ENCODE measurements at regions not wholly inside any gene's neighbourhood (a gene's known extent, or its start where the extent isn't known, plus 50 kb on each side); places are given as distances from the start of the nearest gene placed in this dataset.

DNA sequence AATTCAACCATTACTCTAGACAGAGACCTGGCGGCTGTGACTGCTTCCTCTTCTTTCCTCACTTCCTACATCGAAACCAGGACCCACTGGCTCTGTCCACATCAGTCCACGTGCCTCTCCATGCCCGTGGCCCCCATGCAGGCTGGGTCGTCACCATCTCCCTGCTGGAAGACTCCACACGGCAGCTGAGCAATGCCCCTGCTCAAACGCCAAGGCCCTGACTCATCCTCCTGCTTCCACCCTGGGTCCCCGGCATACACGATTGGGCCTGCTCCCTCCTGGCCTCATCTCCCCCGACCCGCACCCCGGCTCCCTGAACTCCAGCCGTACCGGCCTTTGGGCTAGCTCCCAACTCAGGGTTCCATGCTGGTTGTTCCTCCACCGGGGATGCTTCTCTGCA, 67.2 kb upstream of the IER5L start:
- no peak for TF ChIP-seq YY1 (IDR thresholded peaks at IDR 0.05; ENCODE audit: insufficient read depth, insufficient read length)
- no peak for TF ChIP-seq SUZ12 (IDR thresholded peaks at IDR 0.05; ENCODE audit: extremely low read depth, insufficient read depth, insufficient read length)
- no peak for TF ChIP-seq ZNF274 (IDR thresholded peaks at IDR 0.05; ENCODE audit: low read depth, low read length)
